Activated B cell treated with CpG ODN at 0.5 μM for 24 hours (primary cell): ENCODE measurements at regions not wholly inside any gene's neighbourhood (a gene's known extent, or its start where the extent isn't known, plus 50 kb on each side); places are given as distances from the start of the nearest gene placed in this dataset.
"Not testable (repeated sequence)": the region's sequence is repeated elsewhere in the genome, so short reads cannot be mapped to it uniquely, and the experiment has no call there.

Experiments used
- ATAC-seq: fragments of 200-7000 bp; cut with Tn5 transposase; one replicate; pipeline ENCODE4 v1.10.0; 2021; ENCODE audit warnings: low read depth, mild to moderate bottlenecking, moderate library complexity
- CTCF ChIA-PET: fragments of 350-600 bp; sonication (Branson Sonifier 250); formaldehyde crosslinking; loops from one replicate; lab custom pipeline; 2021; ENCODE audit warnings: antibody characterized with exemption; lab: Charles Lee
- POLR2A ChIA-PET: fragments of 350-600 bp; sonication (Branson Sonifier 250); formaldehyde crosslinking; loops from one replicate; lab custom pipeline; 2021; ENCODE audit warnings: antibody characterized with exemption; lab: Charles Lee
- DNase-seq: peaks from one replicate; pipeline ENCODE4 v3.0.0; 2022
- H3K27ac Mint-ChIP-seq: one replicate; pipeline ENCODE4 v1.8.0; 2020; ENCODE audit warnings: mixed read lengths
- H3K27me3 Mint-ChIP-seq: one replicate; pipeline ENCODE4 v1.8.0; 2021; ENCODE audit warnings: mixed read lengths
- H3K36me3 Mint-ChIP-seq: one replicate; pipeline ENCODE4 v1.8.0; 2021; ENCODE audit warnings: low read depth, mixed read lengths
- H3K4me1 Mint-ChIP-seq: one replicate; pipeline ENCODE4 v1.8.0; 2021; ENCODE audit warnings: mixed read lengths
- H3K4me3 Mint-ChIP-seq: one replicate; pipeline ENCODE4 v1.8.0; 2020; ENCODE audit warnings: mild to moderate bottlenecking, mixed read lengths
- H3K9me3 Mint-ChIP-seq: one replicate; pipeline ENCODE4 v1.8.0; 2020; ENCODE audit warnings: mixed read lengths
- intact Hi-C: fragments of 100-400 bp; cut with micrococcal nuclease; formaldehyde crosslinking; loops from one replicate; pipeline ENCODE4 v1.15.1; 2024

DNA sequence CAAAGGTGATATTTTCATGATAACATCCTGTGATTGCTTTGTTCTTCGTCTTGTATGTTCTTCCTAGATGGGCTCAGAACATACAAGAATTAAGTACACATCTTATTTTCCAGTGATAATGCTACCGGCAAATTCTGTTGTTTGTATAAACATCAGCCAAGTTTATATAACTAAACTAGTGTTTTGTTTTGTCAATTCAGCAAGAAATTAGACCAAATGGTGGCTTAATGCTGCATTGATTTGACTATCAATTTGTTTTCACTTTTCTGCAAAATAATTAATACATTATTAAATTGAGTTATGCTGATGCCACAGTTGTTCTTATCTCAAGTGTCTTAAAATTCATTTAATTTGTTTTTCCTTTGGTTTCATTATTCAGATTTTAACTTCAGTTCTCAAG, 177.7 kb downstream of the OR4F29 start:
- CTCF ChIA-PET, DNase-seq, H3K4me1 Mint-ChIP-seq, H3K27ac Mint-ChIP-seq, POLR2A ChIA-PET, H3K9me3 Mint-ChIP-seq, H3K27me3 Mint-ChIP-seq, H3K4me3 Mint-ChIP-seq, ATAC-seq, H3K36me3 Mint-ChIP-seq, intact Hi-C loops: not testable (repeated sequence)

DNA sequence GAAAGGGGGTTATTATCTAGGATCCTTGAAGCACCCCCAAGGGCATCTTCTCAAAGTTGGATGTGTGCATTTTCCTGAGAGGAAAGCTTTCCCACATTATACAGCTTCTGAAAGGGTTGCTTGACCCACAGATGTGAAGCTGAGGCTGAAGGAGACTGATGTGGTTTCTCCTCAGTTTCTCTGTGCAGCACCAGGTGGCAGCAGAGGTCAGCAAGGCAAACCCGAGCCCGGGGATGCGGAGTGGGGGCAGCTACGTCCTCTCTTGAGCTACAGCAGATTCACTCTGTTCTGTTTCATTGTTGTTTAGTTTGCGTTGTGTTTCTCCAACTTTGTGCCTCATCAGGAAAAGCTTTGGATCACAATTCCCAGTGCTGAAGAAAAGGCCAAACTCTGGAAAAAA, 183.7 kb downstream of the OR4F29 start:
- H3K27ac Mint-ChIP-seq, H3K4me3 Mint-ChIP-seq, CTCF ChIA-PET, POLR2A ChIA-PET, H3K4me1 Mint-ChIP-seq, H3K9me3 Mint-ChIP-seq, ATAC-seq, H3K27me3 Mint-ChIP-seq, intact Hi-C loops, H3K36me3 Mint-ChIP-seq: not testable (repeated sequence)
- peak; percentile 46 for DNase-seq
